GM12874 (cell line): ENCODE measurements at regions not wholly inside any gene's neighbourhood (a gene's known extent, or its start where the extent isn't known, plus 50 kb on each side); places are given as distances from the start of the nearest gene placed in this dataset.

ENCODE experiments used
- TF ChIP-seq, protein P1 (sequence below): IDR thresholded peaks from 2 replicates; pipeline ENCODE4 v1.5.1; 2011; ENCODE audit warnings: low read depth, mild to moderate bottlenecking, control low read depth, low read length, moderate library complexity; ENCODE audit not compliant: insufficient read depth

DNA sequence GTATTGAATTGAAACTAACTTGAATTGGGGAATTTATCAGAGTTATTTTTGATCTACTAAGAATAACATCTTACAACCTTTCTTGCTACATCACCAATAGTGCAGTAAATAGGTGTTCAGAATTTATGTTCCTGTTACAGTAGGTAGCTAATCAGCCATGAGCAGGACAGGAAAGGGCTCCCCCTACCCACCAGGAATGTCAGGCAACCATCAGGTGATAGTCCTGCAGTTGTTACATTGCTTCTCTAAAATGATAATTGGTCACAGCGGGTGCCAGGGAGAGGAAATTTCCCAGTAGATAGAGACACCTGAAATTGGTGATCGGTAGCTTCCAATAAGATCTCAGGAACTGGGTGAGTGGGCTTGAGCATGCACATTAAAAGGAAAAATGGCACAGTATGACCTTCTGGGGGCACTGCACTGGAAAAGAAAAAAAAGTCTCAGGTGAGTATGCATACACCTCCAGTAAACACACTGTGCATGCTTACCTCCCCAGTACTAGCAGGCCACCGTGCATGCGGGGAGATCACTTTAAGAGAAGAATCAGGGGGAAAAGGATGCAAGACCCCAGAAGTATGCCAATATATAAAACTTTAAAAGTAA, 1092.0 kb upstream of the LRRTM1 start:
- TF ChIP-seq, protein P1, sequence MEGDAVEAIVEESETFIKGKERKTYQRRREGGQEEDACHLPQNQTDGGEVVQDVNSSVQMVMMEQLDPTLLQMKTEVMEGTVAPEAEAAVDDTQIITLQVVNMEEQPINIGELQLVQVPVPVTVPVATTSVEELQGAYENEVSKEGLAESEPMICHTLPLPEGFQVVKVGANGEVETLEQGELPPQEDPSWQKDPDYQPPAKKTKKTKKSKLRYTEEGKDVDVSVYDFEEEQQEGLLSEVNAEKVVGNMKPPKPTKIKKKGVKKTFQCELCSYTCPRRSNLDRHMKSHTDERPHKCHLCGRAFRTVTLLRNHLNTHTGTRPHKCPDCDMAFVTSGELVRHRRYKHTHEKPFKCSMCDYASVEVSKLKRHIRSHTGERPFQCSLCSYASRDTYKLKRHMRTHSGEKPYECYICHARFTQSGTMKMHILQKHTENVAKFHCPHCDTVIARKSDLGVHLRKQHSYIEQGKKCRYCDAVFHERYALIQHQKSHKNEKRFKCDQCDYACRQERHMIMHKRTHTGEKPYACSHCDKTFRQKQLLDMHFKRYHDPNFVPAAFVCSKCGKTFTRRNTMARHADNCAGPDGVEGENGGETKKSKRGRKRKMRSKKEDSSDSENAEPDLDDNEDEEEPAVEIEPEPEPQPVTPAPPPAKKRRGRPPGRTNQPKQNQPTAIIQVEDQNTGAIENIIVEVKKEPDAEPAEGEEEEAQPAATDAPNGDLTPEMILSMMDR = no peak

DNA sequence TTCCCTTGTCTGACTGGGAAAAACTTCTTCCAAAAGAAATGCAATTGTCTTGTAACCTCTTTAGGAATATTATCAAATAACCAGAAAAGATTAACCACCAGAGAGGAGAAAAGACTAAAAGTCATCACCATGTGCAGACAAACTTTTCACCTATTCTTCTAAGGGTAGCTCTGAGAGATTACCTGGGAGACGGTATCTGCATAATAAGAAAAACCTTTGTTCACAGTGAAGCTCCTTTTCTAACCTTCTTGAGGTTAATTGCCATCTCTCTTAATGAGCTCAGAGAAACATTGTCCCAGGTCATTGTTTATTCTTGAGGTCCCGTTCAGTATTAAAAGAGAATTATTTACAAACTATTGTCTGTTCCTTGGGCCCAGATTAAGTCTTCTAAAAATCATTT, 1091.2 kb upstream of the LRRTM1 start:
- TF ChIP-seq, protein P1 = no peak

DNA sequence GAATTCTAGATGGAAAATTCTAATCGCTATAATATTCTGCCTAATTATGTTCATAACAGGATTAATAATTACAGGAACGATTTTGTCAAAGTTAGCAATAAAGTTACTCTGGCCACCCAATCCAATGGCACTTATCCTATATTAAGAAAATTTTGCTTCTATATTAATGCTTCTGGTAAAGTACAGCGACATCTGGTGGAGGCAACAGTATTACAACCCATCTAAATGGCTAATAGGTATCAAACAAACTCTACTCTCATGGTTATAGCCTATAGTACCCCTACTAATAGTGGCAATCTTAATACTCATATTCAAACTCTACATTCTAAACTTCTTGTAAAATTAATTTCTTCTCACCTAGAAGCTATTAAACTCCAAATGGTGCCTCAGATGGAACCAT, 1084.7 kb upstream of the LRRTM1 start:
- TF ChIP-seq, protein P1 = peak; percentile 13; the same call in 1 of the 2 replicates

DNA sequence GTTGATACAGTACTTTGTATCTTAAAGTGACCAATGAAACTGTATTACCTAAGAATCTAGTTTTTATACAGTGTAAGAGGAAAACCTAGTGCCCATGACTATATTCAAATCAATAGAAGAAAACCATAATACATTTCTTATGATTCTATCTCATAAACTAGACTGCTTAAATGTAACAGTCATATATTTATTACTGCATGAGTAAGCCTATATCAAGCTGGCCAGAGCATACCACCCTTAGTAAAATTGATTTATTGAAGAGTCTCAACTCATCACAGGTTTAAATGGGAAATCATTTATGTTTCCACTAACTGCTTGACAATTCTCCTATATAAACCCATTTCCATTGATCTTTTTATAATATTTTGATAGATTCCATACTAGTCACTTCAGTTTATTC, 1059.2 kb upstream of the LRRTM1 start:
- TF ChIP-seq, protein P1 = no peak

DNA sequence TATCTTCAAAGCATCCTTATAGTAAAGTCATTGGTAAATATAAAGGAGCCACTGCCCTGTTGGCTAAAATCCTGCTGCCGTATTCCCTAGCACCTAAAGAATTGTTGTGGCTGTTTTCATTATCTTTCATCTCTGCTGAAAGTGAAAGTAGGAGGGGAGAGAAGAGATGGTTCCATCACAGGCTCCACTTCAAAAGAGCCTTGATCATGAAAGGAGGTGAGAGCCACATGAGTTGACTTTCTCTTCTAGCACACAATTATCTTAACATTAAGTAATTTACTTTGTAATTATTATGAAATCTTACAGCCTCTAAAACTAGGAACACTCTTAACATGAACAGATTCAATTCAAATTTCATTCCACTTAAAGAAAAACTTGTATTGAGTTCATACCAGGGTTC, 1050.9 kb upstream of the LRRTM1 start:
- TF ChIP-seq, protein P1 = no peak

DNA sequence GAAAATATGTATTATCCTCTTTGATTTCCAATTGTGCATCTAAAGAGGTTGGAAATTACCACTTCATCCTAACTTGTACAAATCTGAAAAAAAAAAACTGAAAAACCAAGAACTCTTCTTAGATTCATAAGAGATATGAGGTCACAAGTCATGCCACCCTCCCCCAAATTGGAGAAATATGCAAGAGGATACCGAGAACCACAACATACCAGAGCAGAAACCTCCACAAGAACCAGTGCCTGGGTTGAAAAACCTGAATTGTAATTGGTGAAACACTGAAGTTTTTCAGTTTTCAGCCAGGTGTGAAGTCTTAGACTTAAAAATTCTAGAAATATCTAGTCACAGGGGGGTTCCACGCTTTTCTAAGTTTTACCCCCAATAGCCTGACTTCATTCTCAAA, 1029.5 kb upstream of the LRRTM1 start:
- TF ChIP-seq, protein P1 = no peak

DNA sequence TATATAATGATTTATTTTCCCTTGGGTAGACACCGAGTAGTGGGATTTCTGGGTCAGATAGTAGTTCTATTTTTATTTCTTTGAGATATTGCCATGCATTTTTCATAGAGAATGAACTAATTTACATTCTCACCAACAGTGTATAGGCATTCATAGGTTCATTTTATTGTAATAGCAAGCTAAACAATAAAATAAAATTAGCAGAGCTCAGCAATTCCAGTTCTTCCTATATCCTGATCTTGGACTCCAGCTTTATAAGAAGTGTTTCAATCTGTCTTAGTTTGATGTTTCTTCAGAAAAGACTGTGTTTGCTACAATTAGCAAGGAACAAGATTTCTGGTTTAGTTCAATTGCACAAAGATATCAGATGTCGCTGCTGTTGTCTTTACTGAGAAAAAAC, 1024.4 kb upstream of the LRRTM1 start:
- TF ChIP-seq, protein P1 = no peak
